ENCODE measurements at regions not wholly inside any gene's neighbourhood (a gene's known extent, or its start where the extent isn't known, plus 50 kb on each side); places are given as distances from the start of the nearest gene placed in this dataset.
A peak's percentile ranks its signal among the peaks of the same experiment; 100 is the strongest.

GRCh38 chr1:185646202-185646683, 87.9 kb upstream of the HMCN1 start:
- ChIA-PET CTCF (interaction anchor here (1.1 to 2.4 kb wide), 2 partner anchors 10 to 24 kb away, joined by 6 to 7 read pairs; no protein-coding TSS in a partner anchor), POLR2A (no interaction called here)
- DNase-seq, result peak in 2 of 3 donors; percentile 26 to 27
- Histone ChIP-seq H3K27ac (ENCODE audit: insufficient read depth in 1 of 2, low read depth in 1 of 2, low read length in 2 of 2, poor library complexity in 1 of 2, severe bottlenecking in 2 of 2) (no peak overlapping the region), H3K27me3 (replicated peaks in 2 of 5; ENCODE audit: control insufficient read depth in 4 of 5, insufficient read depth in 5 of 5, low read length in 4 of 5) (no peaks in the 10 kb centered on the region), H3K4me3 (ENCODE audit: control insufficient read depth in 1 of 7, extremely low read depth in 1 of 7, insufficient read depth in 4 of 7, low read depth in 2 of 7, low read length in 6 of 7) (peak overlapping the region in 2 of 7 experiments; percentile 12 to 22), H3K4me1 (ENCODE audit: control extremely low read depth in 1 of 4, control insufficient read depth in 4 of 4, insufficient read depth in 4 of 4, low read length in 3 of 4) (peaks cover 0 to 4% (median 3%) of the 10 kb centered on the region in 4 experiments), H3K9me3 (ENCODE audit: control extremely low read depth in 1 of 5, control insufficient read depth in 4 of 5, insufficient read depth in 2 of 5, low read depth in 1 of 5, low read length in 4 of 5) (peaks cover 0 to 17% (median 3%) of the 10 kb centered on the region in 5 experiments), H3K36me3 (ENCODE audit: control insufficient read depth in 4 of 4, insufficient read depth in 4 of 4, low read length in 3 of 4) (no peaks in the 10 kb centered on the region)
- 38% methylated on average over 1 of the region's 3 CpGs for WGBS (ENCODE audit: insufficient coverage)

- CTCF ChIA-PET, result interaction anchor here (1.1 kb wide), 1 partner anchor 24 kb away, joined by 6 read pairs; no protein-coding TSS in a partner anchor
- Histone ChIP-seq H3K27me3 (replicated peaks in 2 of 5; ENCODE audit: control insufficient read depth in 4 of 5, insufficient read depth in 5 of 5, low read length in 4 of 5) (no peaks in the 10 kb centered on the region), H3K4me1 (ENCODE audit: control extremely low read depth in 1 of 4, control insufficient read depth in 4 of 4, insufficient read depth in 4 of 4, low read length in 3 of 4) (peaks cover 0 to 4% (median 3%) of the 10 kb centered on the region in 4 experiments), H3K36me3 (ENCODE audit: control insufficient read depth in 4 of 4, insufficient read depth in 4 of 4, low read length in 3 of 4) (no peaks in the 10 kb centered on the region), H3K4me3 (ENCODE audit: control insufficient read depth in 1 of 7, extremely low read depth in 1 of 7, insufficient read depth in 4 of 7, low read depth in 2 of 7, low read length in 6 of 7) (no peak overlapping the region), H3K27ac (ENCODE audit: insufficient read depth in 1 of 2, low read depth in 1 of 2, low read length in 2 of 2, poor library complexity in 1 of 2, severe bottlenecking in 2 of 2) (no peak overlapping the region), H3K9me3 (ENCODE audit: control extremely low read depth in 1 of 5, control insufficient read depth in 4 of 5, insufficient read depth in 2 of 5, low read depth in 1 of 5, low read length in 4 of 5) (peaks cover 0 to 17% (median 3%) of the 10 kb centered on the region in 5 experiments)
- no peak for DNase-seq
- 100% methylated on average over 1 of the region's 1 CpG for WGBS (ENCODE audit: insufficient coverage)
- POLR2A ChIA-PET, result no interaction called here
Observed at GRCh38 chr1:185645686-185646085, 88.5 kb upstream of the HMCN1 start.

- WGBS (ENCODE audit: insufficient coverage), result no CpG with 5 or more reads among the region's 2 CpGs
- peaks cover 0 to 4% (median 3%) of the 10 kb centered on the region in 4 experiments for H3K4me1 ChIP-seq (ENCODE audit: control extremely low read depth in 1 of 4, control insufficient read depth in 4 of 4, insufficient read depth in 4 of 4, low read length in 3 of 4)
- ChIA-PET POLR2A (no interaction called here), CTCF (interaction anchor here (1.1 kb wide), 1 partner anchor 25 kb away, joined by 6 read pairs; no protein-coding TSS in a partner anchor)
- no peak for DNase-seq
- no peaks in the 10 kb centered on the region for H3K36me3 ChIP-seq (ENCODE audit: control insufficient read depth in 4 of 4, insufficient read depth in 4 of 4, low read length in 3 of 4)
- no peak overlapping the region for H3K27ac ChIP-seq (ENCODE audit: insufficient read depth in 1 of 2, low read depth in 1 of 2, low read length in 2 of 2, poor library complexity in 1 of 2, severe bottlenecking in 2 of 2)
- peaks cover 0 to 17% (median 3%) of the 10 kb centered on the region in 5 experiments for H3K9me3 ChIP-seq (ENCODE audit: control extremely low read depth in 1 of 5, control insufficient read depth in 4 of 5, insufficient read depth in 2 of 5, low read depth in 1 of 5, low read length in 4 of 5)
- no peaks in the 10 kb centered on the region for H3K27me3 ChIP-seq (replicated peaks in 2 of 5; ENCODE audit: control insufficient read depth in 4 of 5, insufficient read depth in 5 of 5, low read length in 4 of 5)
- H3K4me3 ChIP-seq (ENCODE audit: control insufficient read depth in 1 of 7, extremely low read depth in 1 of 7, insufficient read depth in 4 of 7, low read depth in 2 of 7, low read length in 6 of 7), result no peak overlapping the region
Observed at GRCh38 chr1:185645162-185645640, 89.0 kb upstream of the HMCN1 start.

GRCh38 chr1:185644531-185644930, 89.7 kb upstream of the HMCN1 start:
- Histone ChIP-seq H3K4me1 (ENCODE audit: control extremely low read depth in 1 of 4, control insufficient read depth in 4 of 4, insufficient read depth in 4 of 4, low read length in 3 of 4) (peaks cover 0 to 4% (median 3%) of the 10 kb centered on the region in 4 experiments), H3K36me3 (ENCODE audit: control insufficient read depth in 4 of 4, insufficient read depth in 4 of 4, low read length in 3 of 4) (no peaks in the 10 kb centered on the region), H3K27ac (ENCODE audit: insufficient read depth in 1 of 2, low read depth in 1 of 2, low read length in 2 of 2, poor library complexity in 1 of 2, severe bottlenecking in 2 of 2) (no peak overlapping the region), H3K4me3 (ENCODE audit: control insufficient read depth in 1 of 7, extremely low read depth in 1 of 7, insufficient read depth in 4 of 7, low read depth in 2 of 7, low read length in 6 of 7) (no peak overlapping the region), H3K27me3 (replicated peaks in 2 of 5; ENCODE audit: control insufficient read depth in 4 of 5, insufficient read depth in 5 of 5, low read length in 4 of 5) (no peaks in the 10 kb centered on the region), H3K9me3 (ENCODE audit: control extremely low read depth in 1 of 5, control insufficient read depth in 4 of 5, insufficient read depth in 2 of 5, low read depth in 1 of 5, low read length in 4 of 5) (peaks cover 0 to 17% (median 3%) of the 10 kb centered on the region in 5 experiments)
- peak in 1 of 3 donors; percentile 7 for DNase-seq
- no CpG with 5 or more reads among the region's 1 CpG for WGBS (ENCODE audit: insufficient coverage)
- POLR2A ChIA-PET, result no interaction called here
- CTCF ChIA-PET, result no interaction called here

- ChIA-PET POLR2A (no interaction called here), CTCF (interaction anchor here (1.5 to 1.9 kb wide), 2 partner anchors 11 to 33 kb away, joined by 6 to 7 read pairs; no protein-coding TSS in a partner anchor)
- Histone ChIP-seq H3K27ac (ENCODE audit: insufficient read depth in 1 of 2, low read depth in 1 of 2, low read length in 2 of 2, poor library complexity in 1 of 2, severe bottlenecking in 2 of 2) (no peak overlapping the region), H3K27me3 (replicated peaks in 2 of 5; ENCODE audit: control insufficient read depth in 4 of 5, insufficient read depth in 5 of 5, low read length in 4 of 5) (no peaks in the 10 kb centered on the region), H3K4me3 (ENCODE audit: control insufficient read depth in 1 of 7, extremely low read depth in 1 of 7, insufficient read depth in 4 of 7, low read depth in 2 of 7, low read length in 6 of 7) (no peak overlapping the region), H3K4me1 (ENCODE audit: control extremely low read depth in 1 of 4, control insufficient read depth in 4 of 4, insufficient read depth in 4 of 4, low read length in 3 of 4) (peaks cover 0 to 19% (median 6%) of the 10 kb centered on the region in 4 experiments), H3K36me3 (ENCODE audit: control insufficient read depth in 4 of 4, insufficient read depth in 4 of 4, low read length in 3 of 4) (no peaks in the 10 kb centered on the region), H3K9me3 (ENCODE audit: control extremely low read depth in 1 of 5, control insufficient read depth in 4 of 5, insufficient read depth in 2 of 5, low read depth in 1 of 5, low read length in 4 of 5) (peaks cover 0 to 4% (median 0%) of the 10 kb centered on the region in 5 experiments)
- DNase-seq, result no peak
Observed at GRCh38 chr1:185636848-185637247, 97.3 kb upstream of the HMCN1 start.

- ChIA-PET CTCF (interaction anchor here (1.2 to 1.9 kb wide), 2 partner anchors 11 to 36 kb away, joined by 3 to 6 read pairs; no protein-coding TSS in a partner anchor), POLR2A (interaction anchor here (0.7 kb wide), 1 partner anchor 394 kb away, joined by 3 read pairs; no protein-coding TSS in a partner anchor)
- DNase-seq, result no peak
- H3K4me3 ChIP-seq (ENCODE audit: control insufficient read depth in 1 of 7, extremely low read depth in 1 of 7, insufficient read depth in 4 of 7, low read depth in 2 of 7, low read length in 6 of 7), result no peak overlapping the region
- WGBS (ENCODE audit: insufficient coverage), result no CpG with 5 or more reads among the region's 4 CpGs
- H3K27ac ChIP-seq (ENCODE audit: insufficient read depth in 1 of 2, low read depth in 1 of 2, low read length in 2 of 2, poor library complexity in 1 of 2, severe bottlenecking in 2 of 2), result no peak overlapping the region
- H3K27me3 ChIP-seq (replicated peaks in 2 of 5; ENCODE audit: control insufficient read depth in 4 of 5, insufficient read depth in 5 of 5, low read length in 4 of 5), result no peaks in the 10 kb centered on the region
- H3K36me3 ChIP-seq (ENCODE audit: control insufficient read depth in 4 of 4, insufficient read depth in 4 of 4, low read length in 3 of 4), result no peaks in the 10 kb centered on the region
- peaks cover 0 to 4% (median 0%) of the 10 kb centered on the region in 5 experiments for H3K9me3 ChIP-seq (ENCODE audit: control extremely low read depth in 1 of 5, control insufficient read depth in 4 of 5, insufficient read depth in 2 of 5, low read depth in 1 of 5, low read length in 4 of 5)
- H3K4me1 ChIP-seq (ENCODE audit: control extremely low read depth in 1 of 4, control insufficient read depth in 4 of 4, insufficient read depth in 4 of 4, low read length in 3 of 4), result peaks cover 0 to 19% (median 6%) of the 10 kb centered on the region in 4 experiments
Observed at GRCh38 chr1:185634704-185635103, 99.5 kb upstream of the HMCN1 start.

- POLR2A ChIA-PET, result no interaction called here
- Histone ChIP-seq H3K27ac (ENCODE audit: insufficient read depth in 1 of 2, low read depth in 1 of 2, low read length in 2 of 2, poor library complexity in 1 of 2, severe bottlenecking in 2 of 2) (no peak overlapping the region), H3K4me1 (ENCODE audit: control extremely low read depth in 1 of 4, control insufficient read depth in 4 of 4, insufficient read depth in 4 of 4, low read length in 3 of 4) (peaks cover 0 to 19% (median 6%) of the 10 kb centered on the region in 4 experiments), H3K4me3 (ENCODE audit: control insufficient read depth in 1 of 7, extremely low read depth in 1 of 7, insufficient read depth in 4 of 7, low read depth in 2 of 7, low read length in 6 of 7) (no peak overlapping the region), H3K27me3 (replicated peaks in 2 of 5; ENCODE audit: control insufficient read depth in 4 of 5, insufficient read depth in 5 of 5, low read length in 4 of 5) (no peaks in the 10 kb centered on the region), H3K9me3 (ENCODE audit: control extremely low read depth in 1 of 5, control insufficient read depth in 4 of 5, insufficient read depth in 2 of 5, low read depth in 1 of 5, low read length in 4 of 5) (peaks cover 0 to 4% (median 0%) of the 10 kb centered on the region in 5 experiments), H3K36me3 (ENCODE audit: control insufficient read depth in 4 of 4, insufficient read depth in 4 of 4, low read length in 3 of 4) (no peaks in the 10 kb centered on the region)
- DNase-seq, result peak; percentile 52 to 83 (median 79)
- 80% methylated on average over 2 of the region's 4 CpGs for WGBS (ENCODE audit: insufficient coverage)
- CTCF ChIA-PET, result interaction anchor here (1.6 kb wide), 1 partner anchor 10 kb away, joined by 3 read pairs; no protein-coding TSS in a partner anchor
Observed at GRCh38 chr1:185632659-185633423, 101.3 kb upstream of the HMCN1 start.
